ENCODE measurements at regions not wholly inside any gene's neighbourhood (a gene's known extent, or its start where the extent isn't known, plus 50 kb on each side); places are given as distances from the start of the nearest gene placed in this dataset.

DNA sequence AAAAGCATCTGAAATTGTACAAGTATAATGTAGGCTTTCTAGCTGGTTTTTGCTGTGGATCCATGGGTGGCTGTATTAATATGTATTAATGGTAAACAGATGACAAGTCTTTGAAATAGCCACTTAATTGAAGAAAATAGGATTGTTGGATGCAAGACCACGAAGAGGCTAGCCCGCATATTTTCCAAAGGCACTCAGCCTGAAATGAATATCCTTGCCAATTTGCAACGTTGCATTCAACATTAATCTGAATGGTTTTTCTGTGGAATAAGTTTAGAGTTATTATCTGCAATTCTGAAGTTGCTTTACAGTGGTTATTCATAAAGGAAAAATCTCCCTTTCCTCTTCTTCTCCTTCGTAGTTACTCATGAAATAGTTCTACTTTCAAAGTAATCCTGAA lies 86.2 kb upstream of the SPATS2L start:
- Histone ChIP-seq H2AFZ (ENCODE audit: low read depth, low read length) (no peak overlapping the region), H3F3A (ENCODE audit: insufficient read depth, low read length, poor library complexity, severe bottlenecking) (no peaks in the 10 kb centered on the region), H4K20me1 (ENCODE audit: insufficient read depth) (no peaks in the 10 kb centered on the region), H3K79me2 (replicated peaks; ENCODE audit: insufficient read depth, low read length) (no peaks in the 10 kb centered on the region), H3K27ac (ENCODE audit: low read length) (no peak overlapping the region), H3K4me2 (ENCODE audit: low read length) (no peak overlapping the region), H3K9me3 (ENCODE audit: low read length) (no peaks in the 10 kb centered on the region), H3K9ac (ENCODE audit: low read length) (no peak overlapping the region), H3K9me2 (ENCODE audit: insufficient read depth, low read length) (no peaks in the 10 kb centered on the region), H3K4me3 (ENCODE audit: low read length) (no peak overlapping the region), H3K27me3 (ENCODE audit: insufficient read depth, low read depth, low read length) (no peaks in the 10 kb centered on the region), H3K36me3 (ENCODE audit: insufficient read depth, low read length) (no peaks in the 10 kb centered on the region)
- TF ChIP-seq, protein P1, sequence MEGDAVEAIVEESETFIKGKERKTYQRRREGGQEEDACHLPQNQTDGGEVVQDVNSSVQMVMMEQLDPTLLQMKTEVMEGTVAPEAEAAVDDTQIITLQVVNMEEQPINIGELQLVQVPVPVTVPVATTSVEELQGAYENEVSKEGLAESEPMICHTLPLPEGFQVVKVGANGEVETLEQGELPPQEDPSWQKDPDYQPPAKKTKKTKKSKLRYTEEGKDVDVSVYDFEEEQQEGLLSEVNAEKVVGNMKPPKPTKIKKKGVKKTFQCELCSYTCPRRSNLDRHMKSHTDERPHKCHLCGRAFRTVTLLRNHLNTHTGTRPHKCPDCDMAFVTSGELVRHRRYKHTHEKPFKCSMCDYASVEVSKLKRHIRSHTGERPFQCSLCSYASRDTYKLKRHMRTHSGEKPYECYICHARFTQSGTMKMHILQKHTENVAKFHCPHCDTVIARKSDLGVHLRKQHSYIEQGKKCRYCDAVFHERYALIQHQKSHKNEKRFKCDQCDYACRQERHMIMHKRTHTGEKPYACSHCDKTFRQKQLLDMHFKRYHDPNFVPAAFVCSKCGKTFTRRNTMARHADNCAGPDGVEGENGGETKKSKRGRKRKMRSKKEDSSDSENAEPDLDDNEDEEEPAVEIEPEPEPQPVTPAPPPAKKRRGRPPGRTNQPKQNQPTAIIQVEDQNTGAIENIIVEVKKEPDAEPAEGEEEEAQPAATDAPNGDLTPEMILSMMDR (IDR thresholded peaks at IDR 0.05; ENCODE audit: poor library complexity, severe bottlenecking): no peak
- no peak for TF ChIP-seq EP300 (conservative IDR thresholded peaks at IDR 0.05; ENCODE audit: poor library complexity, severe bottlenecking)
- TF ChIP-seq MXI1 (conservative IDR thresholded peaks at IDR 0.05; ENCODE audit: poor library complexity, severe bottlenecking): no peak
- no peak for TF ChIP-seq SMC3 (conservative IDR thresholded peaks at IDR 0.05; ENCODE audit: poor library complexity)
- no peak for TF ChIP-seq POLR2AphosphoS5 (IDR thresholded peaks at IDR 0.05)
- TF ChIP-seq, protein P2, sequence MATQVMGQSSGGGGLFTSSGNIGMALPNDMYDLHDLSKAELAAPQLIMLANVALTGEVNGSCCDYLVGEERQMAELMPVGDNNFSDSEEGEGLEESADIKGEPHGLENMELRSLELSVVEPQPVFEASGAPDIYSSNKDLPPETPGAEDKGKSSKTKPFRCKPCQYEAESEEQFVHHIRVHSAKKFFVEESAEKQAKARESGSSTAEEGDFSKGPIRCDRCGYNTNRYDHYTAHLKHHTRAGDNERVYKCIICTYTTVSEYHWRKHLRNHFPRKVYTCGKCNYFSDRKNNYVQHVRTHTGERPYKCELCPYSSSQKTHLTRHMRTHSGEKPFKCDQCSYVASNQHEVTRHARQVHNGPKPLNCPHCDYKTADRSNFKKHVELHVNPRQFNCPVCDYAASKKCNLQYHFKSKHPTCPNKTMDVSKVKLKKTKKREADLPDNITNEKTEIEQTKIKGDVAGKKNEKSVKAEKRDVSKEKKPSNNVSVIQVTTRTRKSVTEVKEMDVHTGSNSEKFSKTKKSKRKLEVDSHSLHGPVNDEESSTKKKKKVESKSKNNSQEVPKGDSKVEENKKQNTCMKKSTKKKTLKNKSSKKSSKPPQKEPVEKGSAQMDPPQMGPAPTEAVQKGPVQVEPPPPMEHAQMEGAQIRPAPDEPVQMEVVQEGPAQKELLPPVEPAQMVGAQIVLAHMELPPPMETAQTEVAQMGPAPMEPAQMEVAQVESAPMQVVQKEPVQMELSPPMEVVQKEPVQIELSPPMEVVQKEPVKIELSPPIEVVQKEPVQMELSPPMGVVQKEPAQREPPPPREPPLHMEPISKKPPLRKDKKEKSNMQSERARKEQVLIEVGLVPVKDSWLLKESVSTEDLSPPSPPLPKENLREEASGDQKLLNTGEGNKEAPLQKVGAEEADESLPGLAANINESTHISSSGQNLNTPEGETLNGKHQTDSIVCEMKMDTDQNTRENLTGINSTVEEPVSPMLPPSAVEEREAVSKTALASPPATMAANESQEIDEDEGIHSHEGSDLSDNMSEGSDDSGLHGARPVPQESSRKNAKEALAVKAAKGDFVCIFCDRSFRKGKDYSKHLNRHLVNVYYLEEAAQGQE (IDR thresholded peaks at IDR 0.05; ENCODE audit: borderline replicate concordance): no peak
- TF ChIP-seq EZH2 (IDR thresholded peaks at IDR 0.05; ENCODE audit: borderline replicate concordance, insufficient read depth, low read length, poor library complexity, severe bottlenecking): no peak
- no peak for TF ChIP-seq TAF1 (IDR thresholded peaks at IDR 0.05; ENCODE audit: low read depth)
- TF ChIP-seq RAD21 (conservative IDR thresholded peaks at IDR 0.05): no peak

GRCh38 chr2:200221055-200221955 lies 85.2 kb upstream of the SPATS2L start:
- Histone ChIP-seq H3K9me2 (ENCODE audit: insufficient read depth, low read length) (no peaks in the 10 kb centered on the region), H3K27me3 (ENCODE audit: insufficient read depth, low read depth, low read length) (no peaks in the 10 kb centered on the region), H3K36me3 (ENCODE audit: insufficient read depth, low read length) (no peaks in the 10 kb centered on the region), H3K9me3 (ENCODE audit: low read length) (no peaks in the 10 kb centered on the region), H4K20me1 (ENCODE audit: insufficient read depth) (no peaks in the 10 kb centered on the region), H3K4me3 (ENCODE audit: low read length) (no peak overlapping the region), H3K4me2 (ENCODE audit: low read length) (no peak overlapping the region), H3F3A (ENCODE audit: insufficient read depth, low read length, poor library complexity, severe bottlenecking) (no peaks in the 10 kb centered on the region), H3K27ac (ENCODE audit: low read length) (no peak overlapping the region), H2AFZ (ENCODE audit: low read depth, low read length) (no peak overlapping the region), H3K9ac (ENCODE audit: low read length) (no peak overlapping the region), H3K79me2 (replicated peaks; ENCODE audit: insufficient read depth, low read length) (no peaks in the 10 kb centered on the region)
- TF ChIP-seq POLR2AphosphoS5 (IDR thresholded peaks at IDR 0.05) (no peak), RAD21 (conservative IDR thresholded peaks at IDR 0.05) (no peak)

Measured in neural cell (in vitro differentiated cells).